B cell (primary cell): ENCODE measurements at regions not wholly inside any gene's neighbourhood (a gene's known extent, or its start where the extent isn't known, plus 50 kb on each side); places are given as distances from the start of the nearest gene placed in this dataset.

Source experiments
- ATAC-seq: fragments of 200-7000 bp; cut with Tn5 transposase; one replicate; pipeline ENCODE4 v1.10.0; 2021; ENCODE audit warnings: low read depth, mild to moderate bottlenecking, moderate number of reproducible peaks, moderate library complexity
- CTCF ChIA-PET: fragments of 350-600 bp; sonication (Branson Sonifier 250); formaldehyde crosslinking; loops from one replicate; lab custom pipeline; 2021; ENCODE audit warnings: antibody characterized with exemption, inconsistent platforms; lab: Charles Lee
- POLR2A ChIA-PET: fragments of 350-600 bp; sonication (Branson Sonifier 250); formaldehyde crosslinking; loops from one replicate; lab custom pipeline; 2021; ENCODE audit warnings: antibody characterized with exemption; lab: Charles Lee
- DNase-seq: peaks from one replicate; pipeline ENCODE4 v3.0.0; 2013
- H2AFZ ChIP-seq: 2 replicates; pipeline ENCODE4 v1.6.1; 2012; ENCODE audit warnings: mild to moderate bottlenecking, low read depth, low read length; ENCODE audit not compliant: insufficient read depth, poor library complexity, severe bottlenecking
- H3K27ac ChIP-seq, 2 donors: 1 replicate in 1 of 2; 2 replicates in 1 of 2; pipeline ENCODE4 v1.5.1; 2012 to 2013; ENCODE audit warnings: low read length in 2 of 2, mild to moderate bottlenecking in 2 of 2, moderate library complexity in 1 of 2
- H3K27me3 ChIP-seq, 4 experiments: fragments of 200-600 bp in 1 of 4; sonication (generic) in 1 of 4; replicated peaks in 1 of 4; 1 replicate in 2 of 4; 2 replicates in 2 of 4; pipeline versions ENCODE4 v1.6.1 to v1.7.0; 2013 to 2016; ENCODE audit warnings: low read length in 3 of 4, mild to moderate bottlenecking in 2 of 4, mixed read lengths in 1 of 4, moderate library complexity in 1 of 4; ENCODE audit not compliant: insufficient read depth in 4 of 4, control insufficient read depth in 3 of 4; ENCODE audit errors: control extremely low read depth in 1 of 4
- H3K36me3 ChIP-seq, 2 experiments: replicated peaks in 1 of 2; 1 replicate in 1 of 2; 2 replicates in 1 of 2; pipeline versions ENCODE4 v1.6.1 to v1.7.1; 2013; ENCODE audit warnings: low read length in 1 of 2; ENCODE audit not compliant: insufficient read depth in 2 of 2, control insufficient read depth in 1 of 2; ENCODE audit errors: control extremely low read depth in 1 of 2, extremely low read depth in 1 of 2
- H3K4me1 ChIP-seq, 2 donors: fragments of 200-600 bp in 1 of 2; sonication (generic) in 1 of 2; 1 replicate in 1 of 2; 2 replicates in 1 of 2; pipeline versions ENCODE4 v1.5.1 to v1.6.1; 2013 to 2017; ENCODE audit warnings: low read length in 2 of 2; ENCODE audit not compliant: control insufficient read depth in 2 of 2, insufficient read depth in 2 of 2
- H3K4me2 ChIP-seq: replicated peaks from 2 replicates; pipeline ENCODE3; 2012; ENCODE audit warnings: mild to moderate bottlenecking, low read depth, low read length; ENCODE audit not compliant: poor library complexity, severe bottlenecking
- H3K4me3 ChIP-seq, 5 experiments: fragments of 200-600 bp in 1 of 5; sonication (generic) in 1 of 5; 1 replicate in 3 of 5; 2 replicates in 2 of 5; pipeline versions ENCODE4 v1.5.1 to v1.7.0; 2011 to 2016; ENCODE audit warnings: low read length in 4 of 5, mild to moderate bottlenecking in 4 of 5, low read depth in 2 of 5, control low read depth in 1 of 5, moderate library complexity in 1 of 5; ENCODE audit not compliant: insufficient read depth in 1 of 5; ENCODE audit errors: control extremely low read depth in 1 of 5, extremely low read depth in 1 of 5
- H3K79me2 ChIP-seq: fragments of 200-600 bp; sonication (generic); one replicate; pipeline ENCODE4 v1.6.0; 2016; ENCODE audit warnings: low read length; ENCODE audit not compliant: control insufficient read depth, insufficient read depth
- H3K9ac ChIP-seq: fragments of 200-600 bp; sonication (generic); 2 replicates; pipeline ENCODE4 v1.6.1; 2017; ENCODE audit warnings: mild to moderate bottlenecking, low read length, moderate library complexity
- H3K9me3 ChIP-seq, 3 donors: one replicate each; pipeline versions ENCODE4 v1.6.1 to v1.7.1; 2013; ENCODE audit warnings: low read length in 2 of 3; ENCODE audit not compliant: control insufficient read depth in 2 of 3, insufficient read depth in 1 of 3; ENCODE audit errors: control extremely low read depth in 1 of 3
- H4K20me1 ChIP-seq: 2 replicates; pipeline ENCODE4 v1.6.0; 2012; ENCODE audit warnings: mild to moderate bottlenecking, low read length; ENCODE audit not compliant: insufficient read depth, control insufficient read depth, poor library complexity, severe bottlenecking
- H3K27ac Mint-ChIP-seq: one replicate; pipeline ENCODE4 v1.8.0; 2021; ENCODE audit warnings: mixed read lengths
- H3K27me3 Mint-ChIP-seq: one replicate; pipeline ENCODE4 v1.8.0; 2021; ENCODE audit warnings: mixed read lengths
- H3K4me1 Mint-ChIP-seq: one replicate; pipeline ENCODE4 v1.8.0; 2021; ENCODE audit warnings: mixed read lengths
- H3K4me3 Mint-ChIP-seq: one replicate; pipeline ENCODE4 v1.8.0; 2021; ENCODE audit warnings: mixed read lengths
- H3K9me3 Mint-ChIP-seq: one replicate; pipeline ENCODE4 v1.8.0; 2022; ENCODE audit warnings: mixed read lengths; ENCODE audit not compliant: insufficient read depth
- CTCF ChIP-seq: fragments of 200-600 bp; IDR thresholded peaks from one replicate; pipeline ENCODE4 v1.8.0; 2022; ENCODE audit warnings: antibody characterized with exemption, mild to moderate bottlenecking
- EZH2 ChIP-seq: IDR thresholded peaks from 2 replicates; pipeline ENCODE4 v1.6.1; 2012; ENCODE audit warnings: borderline replicate concordance, low read depth, mild to moderate bottlenecking, moderate library complexity, low read length; ENCODE audit not compliant: insufficient read depth, poor library complexity, severe bottlenecking
- WGBS: methylation state at CpG from one replicate; pipeline ENCODE4 v1.1.5; 2013; ENCODE audit warnings: missing lambda C conversion rate; ENCODE audit not compliant: insufficient coverage; 5-methylcytosine and 5-hydroxymethylcytosine counted together
- intact Hi-C: fragments of 100-400 bp; cut with micrococcal nuclease; formaldehyde crosslinking; loops from one replicate; pipeline ENCODE4 v1.10.0; 2022

DNA sequence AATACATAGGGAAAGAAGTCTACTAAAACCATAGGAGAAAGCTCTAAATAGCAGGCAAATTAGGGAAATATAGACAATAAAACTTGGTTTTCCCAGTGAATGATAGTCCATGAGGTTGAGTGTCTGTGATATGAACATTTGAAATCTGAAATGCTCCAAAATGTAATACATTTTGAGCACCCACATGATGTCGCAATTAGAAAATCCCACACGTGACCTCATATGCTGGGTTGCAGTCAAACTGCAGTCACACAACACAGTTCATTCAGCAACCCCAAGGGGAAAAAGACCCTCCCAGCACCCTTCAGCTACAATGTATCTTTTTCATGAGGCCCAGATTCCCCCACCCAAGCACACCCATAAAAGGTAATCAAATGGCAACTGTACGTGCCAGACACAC, 155.6 kb downstream of the BTC start:
- Mint-ChIP-seq H3K9me3 (no peaks in the 10 kb centered on the region), H3K4me1 (no peaks in the 10 kb centered on the region), H3K27ac (no peak overlapping the region), H3K4me3 (no peak overlapping the region), H3K27me3 (peaks cover 39% of the 10 kb centered on the region)
- 90% methylated on average over 2 of the region's 3 CpGs for WGBS
- peaks cover 0 to 3% (median 0%) of the 10 kb centered on the region in 4 experiments for H3K27me3 ChIP-seq
- H3K4me3 ChIP-seq, result no peak overlapping the region
- H3K9ac ChIP-seq, result no peak overlapping the region
- no peak for DNase-seq
- H3K79me2 ChIP-seq, result no peaks in the 10 kb centered on the region
- H3K36me3 ChIP-seq, result no peaks in the 10 kb centered on the region
- no peaks in the 10 kb centered on the region for H4K20me1 ChIP-seq
- H3K9me3 ChIP-seq, result no peaks in the 10 kb centered on the region
- CTCF ChIA-PET, result interaction anchor here (1.2 kb wide), 1 partner anchor 25 kb away, joined by 3 read pairs; no protein-coding TSS in a partner anchor
- TF ChIP-seq CTCF (no peak), EZH2 (no peak)
- no peak overlapping the region for H2AFZ ChIP-seq
- intact Hi-C loops, result no loop called here
- H3K4me1 ChIP-seq, result no peaks in the 10 kb centered on the region
- H3K27ac ChIP-seq, result no peak overlapping the region
- ATAC-seq, result no peak
- H3K4me2 ChIP-seq, result no peak overlapping the region
- POLR2A ChIA-PET, result no interaction called here

DNA sequence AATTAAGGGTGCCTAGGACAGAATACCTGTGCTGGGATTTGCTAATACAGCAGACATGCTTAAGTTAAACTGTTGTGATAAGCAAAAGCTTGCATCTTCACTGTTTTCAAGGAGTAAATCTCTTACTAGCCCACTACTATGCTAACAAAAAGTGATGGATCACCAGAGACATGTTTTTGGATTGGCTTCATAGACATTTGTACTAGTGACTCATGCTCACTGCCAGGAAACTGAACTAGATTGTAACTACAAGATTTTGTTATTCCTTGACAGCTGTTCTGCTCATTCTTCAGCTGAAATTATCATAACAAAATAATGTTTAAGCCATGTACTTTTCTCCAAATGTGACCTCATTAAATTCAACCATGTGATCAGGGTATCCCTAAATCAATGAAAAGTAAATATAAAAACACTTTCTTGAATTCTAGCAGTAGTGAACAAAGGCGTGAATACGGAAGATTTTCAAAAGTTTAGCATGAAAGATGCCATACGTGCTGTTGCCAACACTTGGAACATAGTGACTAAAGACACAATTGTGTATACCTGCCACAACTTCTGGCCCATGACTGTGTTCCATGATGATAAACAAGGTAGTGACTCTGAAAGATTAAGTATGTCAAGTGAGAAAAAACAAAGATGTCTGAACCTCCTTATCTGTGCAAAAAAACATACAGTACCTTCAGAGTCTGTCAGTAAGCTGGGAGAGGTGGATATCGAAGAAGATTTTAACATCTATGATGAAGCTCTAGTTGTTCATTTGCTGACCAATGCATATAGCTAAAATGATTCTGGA, 154.0 kb downstream of the BTC start:
- Histone ChIP-seq H2AFZ (no peak overlapping the region), H3K27me3 (no peaks in the 10 kb centered on the region), H3K36me3 (no peaks in the 10 kb centered on the region), H3K4me3 (no peak overlapping the region), H3K9ac (no peak overlapping the region), H4K20me1 (no peaks in the 10 kb centered on the region), H3K27ac (no peak overlapping the region), H3K9me3 (no peaks in the 10 kb centered on the region), H3K79me2 (no peaks in the 10 kb centered on the region), H3K4me1 (no peaks in the 10 kb centered on the region), H3K4me2 (no peak overlapping the region)
- Mint-ChIP-seq H3K4me3 (no peak overlapping the region), H3K9me3 (no peaks in the 10 kb centered on the region), H3K4me1 (no peaks in the 10 kb centered on the region), H3K27me3 (peaks cover 33% of the 10 kb centered on the region), H3K27ac (no peak overlapping the region)
- 100% methylated on average over 3 of the region's 4 CpGs for WGBS
- ChIA-PET CTCF (interaction anchor here (0.9 kb wide), 1 partner anchor 17 kb away, joined by 5 read pairs; no protein-coding TSS in a partner anchor), POLR2A (no interaction called here)
- TF ChIP-seq EZH2, result no peak
- DNase-seq (no peak), ATAC-seq (no peak)
- intact Hi-C loops, result no loop called here
